GM21447 (cell line): ENCODE measurements at regions not wholly inside any gene's neighbourhood (a gene's known extent, or its start where the extent isn't known, plus 50 kb on each side); places are given as distances from the start of the nearest gene placed in this dataset.

Experiments used
- ATAC-seq: cut with Tn5 transposase; IDR thresholded peaks from one replicate; pipeline ENCODE4 v1.9.1; 2021; ENCODE audit not compliant: unreplicated experiment

DNA sequence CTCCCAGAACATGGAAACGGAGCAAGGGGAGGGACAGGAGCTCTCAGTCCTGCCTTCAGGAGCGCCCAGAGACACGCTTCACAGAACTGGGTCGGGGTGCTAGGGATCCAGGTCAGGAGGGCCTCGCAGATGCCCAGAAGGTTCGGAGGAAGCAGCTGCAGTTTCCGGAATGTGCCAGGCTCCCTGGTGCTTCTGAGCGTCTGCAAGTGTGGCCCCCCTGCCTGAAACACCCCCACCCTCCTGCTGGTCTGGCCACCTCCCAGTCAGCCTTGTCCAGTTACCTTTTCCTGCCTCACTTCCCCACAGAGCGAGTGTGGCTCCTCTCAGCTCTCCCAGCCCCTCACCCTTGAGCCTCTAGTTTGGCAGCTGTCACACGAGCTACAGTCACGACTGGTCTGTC, 88.3 kb upstream of the TAF1B start:
- no peak for ATAC-seq

GRCh38 chr2:9755638-9756037, 87.6 kb upstream of the TAF1B start:
- no peak for ATAC-seq

DNA sequence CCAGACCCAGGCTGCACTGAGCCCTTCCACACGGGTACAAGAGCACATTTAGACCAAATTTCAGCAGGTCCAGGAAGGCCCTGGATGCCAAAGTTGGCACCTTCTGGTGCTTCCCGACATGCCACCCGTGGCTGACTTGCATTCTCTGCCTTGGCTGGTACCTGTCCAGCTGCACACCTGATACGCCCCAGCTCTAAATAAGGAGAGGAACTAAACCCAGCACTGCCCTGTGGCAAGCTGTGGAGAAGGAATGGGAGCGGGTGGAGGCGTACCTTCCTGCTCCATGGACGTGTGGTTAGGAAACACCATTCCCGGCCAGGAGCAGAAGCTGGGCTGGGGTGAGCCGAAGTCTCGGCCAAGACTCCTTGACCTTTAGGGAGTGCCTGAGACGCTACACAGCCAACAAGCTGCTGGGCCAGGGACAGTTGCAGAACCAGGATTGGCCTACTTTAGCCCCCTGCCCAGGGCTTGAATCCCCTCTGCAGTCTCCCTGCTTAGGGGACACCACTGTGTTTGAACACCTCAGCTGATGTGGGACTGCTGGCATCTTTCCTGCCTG, 86.5 kb upstream of the TAF1B start:
- no peak for ATAC-seq

DNA sequence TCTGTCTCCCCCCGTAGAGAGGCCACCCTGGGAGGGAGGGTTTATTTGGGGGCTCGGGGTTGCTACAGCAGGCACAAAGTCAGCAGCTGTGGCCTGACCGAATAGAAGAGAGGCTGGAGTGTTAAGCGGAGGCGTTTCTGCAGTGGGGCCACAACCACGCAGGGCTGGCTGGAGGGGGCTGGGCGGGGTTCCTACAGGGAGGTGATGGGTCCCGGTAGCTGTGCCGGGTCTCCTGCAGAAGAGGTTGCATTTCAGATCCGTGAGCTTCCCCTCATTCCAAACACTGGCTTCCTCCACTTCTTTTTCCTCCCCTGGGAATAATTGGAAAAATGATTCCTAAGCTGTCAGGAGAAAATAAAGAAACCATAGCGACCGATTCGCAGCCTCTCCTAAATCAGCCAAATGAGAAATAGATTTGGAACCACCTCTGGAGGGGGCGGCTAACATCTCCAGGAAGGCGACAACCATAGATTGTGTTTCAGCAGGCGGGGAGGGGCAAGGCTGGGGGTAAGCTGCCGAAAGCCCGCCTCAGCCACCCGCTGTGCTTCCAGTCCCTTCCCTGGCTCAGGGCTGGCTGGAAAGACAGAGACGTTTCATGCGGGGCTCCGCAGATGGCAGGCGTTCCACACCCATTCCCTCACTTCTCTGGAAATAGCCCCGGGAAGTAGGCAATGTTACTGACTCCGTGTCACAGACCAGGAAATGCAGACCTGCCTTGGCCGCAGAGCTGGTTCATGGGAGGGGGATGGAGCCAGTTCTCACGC, 85.6 kb upstream of the TAF1B start:
- no peak for ATAC-seq

- ATAC-seq: no peak
These were observed 84.5 kb upstream of the TAF1B start for GRCh38 chr2:9758741-9759140.

GRCh38 chr2:9760069-9760901, 83.0 kb upstream of the TAF1B start:
- no peak for ATAC-seq

DNA sequence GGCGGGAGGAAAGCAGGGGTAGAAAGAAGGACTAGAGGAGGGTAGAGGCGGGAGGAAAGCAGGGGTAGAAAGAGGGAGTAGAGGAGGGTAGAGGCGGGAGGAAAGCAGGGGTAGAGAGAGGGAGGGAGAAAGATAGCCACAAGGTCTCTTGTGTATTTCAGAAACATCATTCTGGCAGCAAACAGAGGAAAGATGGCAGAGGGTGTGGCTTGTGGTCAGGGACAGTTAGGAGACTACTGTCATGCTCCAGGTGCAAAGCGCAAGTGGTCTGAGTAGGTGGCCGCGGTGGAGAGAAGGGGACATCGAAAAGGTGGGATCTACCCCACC, 82.4 kb upstream of the TAF1B start:
- no peak for ATAC-seq

DNA sequence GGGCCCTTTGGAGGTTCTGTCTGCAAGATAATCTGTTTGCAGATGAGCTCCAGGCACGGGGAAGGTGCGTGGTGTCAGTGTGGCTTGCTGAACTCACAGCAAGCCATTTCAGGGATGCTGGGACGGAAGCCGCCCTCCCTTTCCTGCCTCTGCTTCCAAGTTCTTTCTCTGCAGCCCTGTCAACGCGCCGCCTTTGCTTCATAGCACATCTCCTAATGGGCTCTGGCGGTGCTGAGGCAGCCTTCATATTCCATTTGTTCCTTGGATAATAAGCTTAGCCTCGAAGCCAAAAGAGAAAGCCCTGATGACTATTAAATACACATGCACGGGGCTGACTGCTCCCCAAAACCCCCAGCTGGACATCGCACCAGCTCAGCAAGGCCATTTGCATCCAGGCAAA, 81.7 kb upstream of the TAF1B start:
- no peak for ATAC-seq

GRCh38 chr2:9762164-9762563, 81.1 kb upstream of the TAF1B start:
- no peak for ATAC-seq

DNA sequence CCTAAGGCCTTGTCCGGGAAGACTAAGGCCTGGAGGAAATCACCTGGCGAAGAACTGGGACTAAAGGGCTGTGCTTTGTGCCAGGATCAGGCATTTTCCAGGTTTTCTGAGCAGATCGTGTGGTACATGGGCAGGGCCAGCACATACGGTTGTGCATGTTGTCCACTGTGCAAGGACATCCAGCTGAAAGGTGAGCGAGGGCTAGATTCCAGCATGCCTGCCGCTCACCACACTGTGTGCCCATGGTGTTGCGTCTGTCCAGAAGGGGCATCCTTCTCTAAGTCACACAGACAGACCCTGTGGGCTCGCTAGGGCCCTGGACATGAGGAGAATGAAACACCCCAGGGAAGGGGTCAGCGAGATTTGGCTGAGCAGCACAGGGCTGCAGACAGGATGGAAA, 80.3 kb upstream of the TAF1B start:
- no peak for ATAC-seq

- no peak for ATAC-seq
These were observed 79.7 kb upstream of the TAF1B start for GRCh38 chr2:9763356-9764152.

DNA sequence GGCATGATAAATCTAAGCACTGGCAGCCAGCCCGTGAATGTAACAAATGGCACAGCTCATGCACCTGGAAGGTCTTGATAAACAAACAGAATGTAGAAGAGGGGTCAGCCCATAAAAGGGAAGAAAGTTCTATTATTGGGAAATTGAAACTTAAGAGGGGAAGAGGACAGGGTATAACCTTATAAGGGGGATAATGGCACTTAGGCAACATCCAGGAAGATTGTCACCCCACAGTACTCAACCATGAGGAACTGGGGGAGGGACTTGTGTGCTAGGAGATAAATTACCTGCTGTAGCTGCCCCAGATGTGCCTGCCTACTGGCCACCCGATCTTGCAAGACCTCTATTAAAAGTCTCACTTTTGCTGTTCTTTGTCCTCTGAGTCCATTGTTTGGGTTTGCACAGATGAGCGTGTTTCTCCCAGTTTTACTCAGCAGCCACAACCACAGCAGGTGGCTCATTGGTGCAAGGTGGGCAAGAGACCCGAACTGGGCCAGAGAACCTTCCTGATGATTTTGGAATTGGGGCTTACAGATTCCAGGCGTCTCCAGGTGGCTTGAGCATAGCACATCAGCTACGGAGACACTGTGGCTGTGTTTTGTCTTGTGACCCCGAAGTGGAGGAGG, 79.0 kb upstream of the TAF1B start:
- no peak for ATAC-seq

DNA sequence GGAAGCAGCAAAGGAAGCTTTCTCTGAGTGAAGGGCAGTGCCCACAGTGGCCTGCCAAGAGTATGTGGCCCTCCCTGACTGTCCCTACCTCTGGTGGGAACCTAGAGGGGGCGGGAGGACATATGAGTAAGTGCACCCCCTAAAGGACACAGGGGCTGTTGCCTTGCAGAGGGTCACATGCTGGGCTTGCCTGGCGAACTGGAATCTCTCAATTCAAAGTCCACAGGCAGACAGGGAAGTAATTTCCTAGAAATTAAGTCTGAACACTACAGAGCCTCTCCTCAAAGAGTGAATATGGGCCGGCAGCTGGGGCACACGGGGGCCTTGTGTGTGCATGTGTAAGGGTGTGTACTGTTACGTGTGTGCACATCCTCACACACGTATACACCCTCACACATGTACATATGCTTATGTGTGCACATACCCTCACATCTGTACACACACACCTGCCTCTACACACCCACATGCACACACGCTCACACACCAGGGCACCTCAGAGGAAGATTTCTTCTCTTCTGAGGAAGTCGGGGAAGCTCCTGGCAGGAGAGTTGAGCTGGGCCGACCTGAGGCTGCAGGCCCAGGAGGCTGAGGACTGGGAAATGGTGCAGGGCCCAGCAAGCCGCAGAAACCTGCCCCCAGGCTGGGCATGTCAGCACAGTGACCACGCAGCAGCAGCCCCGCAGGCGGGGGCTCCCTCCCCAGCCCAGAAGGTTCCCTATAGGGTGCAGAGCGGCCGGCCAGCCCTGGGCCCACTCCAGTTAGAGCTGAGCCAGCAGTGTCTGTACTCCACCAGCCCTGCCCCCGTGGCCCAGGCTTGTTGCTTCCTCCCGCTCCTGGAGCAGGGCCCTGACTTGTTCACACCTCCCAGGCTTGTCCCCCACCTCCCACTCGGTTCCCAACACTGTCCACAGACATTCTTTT, 77.4 kb upstream of the TAF1B start:
- no peak for ATAC-seq

DNA sequence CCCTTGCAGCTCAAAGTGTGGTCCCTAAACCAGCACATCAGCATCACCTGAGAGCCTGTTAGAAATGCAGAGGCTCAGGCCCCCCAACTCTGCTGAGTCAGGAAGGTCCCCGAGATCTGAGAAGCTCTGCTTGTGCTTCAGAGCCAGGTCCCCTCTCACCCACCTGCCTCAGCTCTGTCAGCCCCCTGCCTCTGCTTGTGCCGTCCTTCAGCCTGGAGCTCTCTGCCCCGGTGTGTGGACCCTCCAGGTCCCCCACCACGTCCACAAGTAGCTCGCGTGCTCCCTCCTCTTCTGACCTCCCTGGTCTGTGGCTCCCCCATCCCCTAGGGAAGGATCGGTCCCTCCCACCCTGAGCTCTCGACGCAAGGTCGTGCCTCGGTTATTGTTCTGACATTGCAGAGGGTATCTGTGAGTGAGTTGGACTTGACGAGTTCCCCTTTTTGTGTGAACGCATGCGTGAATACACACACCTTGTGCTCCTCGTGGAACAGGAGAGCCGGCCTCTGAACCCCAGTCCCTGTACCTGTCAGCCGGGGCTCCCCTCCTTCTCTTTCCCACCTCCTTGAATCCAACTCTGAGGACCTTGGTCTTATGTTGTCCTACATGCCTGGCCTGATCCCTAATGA, 75.5 kb upstream of the TAF1B start:
- no peak for ATAC-seq

DNA sequence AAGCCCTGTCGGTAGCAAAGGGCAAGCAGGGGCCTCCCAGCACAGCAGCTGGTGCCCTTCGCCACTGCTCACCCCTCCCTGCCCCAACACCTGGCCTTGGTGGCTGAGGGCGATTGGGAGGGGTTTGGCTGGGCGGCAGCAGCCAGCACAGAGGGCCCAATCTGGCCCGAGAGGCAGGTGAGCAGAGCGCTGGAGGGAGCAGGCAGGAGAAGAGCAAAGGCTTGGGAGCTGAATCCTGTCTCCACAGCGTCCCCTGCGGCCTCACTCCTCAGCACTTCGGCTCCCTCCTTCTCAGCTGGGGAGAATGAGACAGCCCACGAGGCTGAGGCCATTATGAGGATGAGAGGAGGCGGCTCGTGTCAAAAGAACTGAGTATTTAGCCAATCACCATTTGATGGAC, 74.9 kb upstream of the TAF1B start:
- no peak for ATAC-seq

- no peak for ATAC-seq
These were observed 73.9 kb upstream of the TAF1B start for GRCh38 chr2:9769171-9770005.

DNA sequence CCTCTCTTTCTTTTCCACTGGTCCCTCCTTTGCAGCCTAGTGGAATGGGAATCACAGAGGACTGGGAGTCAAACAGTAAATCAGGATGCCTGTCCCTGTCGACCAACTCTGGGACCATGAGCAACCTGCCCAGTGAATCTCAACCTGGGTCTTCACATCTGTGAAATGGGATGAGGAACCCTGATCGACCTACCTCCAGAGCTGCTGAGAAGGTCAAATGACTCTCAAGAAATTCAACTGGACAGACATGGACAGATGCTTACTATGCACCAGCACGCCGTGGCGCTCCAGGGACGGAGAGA, 73.3 kb upstream of the TAF1B start:
- no peak for ATAC-seq

GRCh38 chr2:9770308-9771100, 72.8 kb upstream of the TAF1B start:
- ATAC-seq: no peak
